Kidney epithelial cell (primary cell): ENCODE measurements at regions not wholly inside any gene's neighbourhood (a gene's known extent, or its start where the extent isn't known, plus 50 kb on each side); places are given as distances from the start of the nearest gene placed in this dataset.

ENCODE experiments used
- DNase-seq: peaks from one replicate; pipeline ENCODE4 v3.0.0-alpha.2; 2010; ENCODE audit warnings: low read depth
- H3K27me3 ChIP-seq: 2 replicates; pipeline ENCODE4 v1.6.0; 2011; ENCODE audit warnings: low read length; ENCODE audit not compliant: control insufficient read depth, insufficient read depth
- H3K36me3 ChIP-seq: 2 replicates; pipeline ENCODE4 v1.5.1; 2011; ENCODE audit warnings: low read length; ENCODE audit not compliant: control insufficient read depth, insufficient read depth
- H3K4me3 ChIP-seq: 2 replicates; pipeline ENCODE4 v1.5.1; 2011; ENCODE audit warnings: low read depth, mild to moderate bottlenecking, control low read depth, low read length
- CTCF ChIP-seq: IDR thresholded peaks from 2 replicates; pipeline ENCODE4 v1.5.1; 2011; ENCODE audit warnings: mild to moderate bottlenecking, moderate library complexity, low read length, control low read depth, inconsistent platforms; ENCODE audit not compliant: insufficient read depth, poor library complexity, severe bottlenecking

DNA sequence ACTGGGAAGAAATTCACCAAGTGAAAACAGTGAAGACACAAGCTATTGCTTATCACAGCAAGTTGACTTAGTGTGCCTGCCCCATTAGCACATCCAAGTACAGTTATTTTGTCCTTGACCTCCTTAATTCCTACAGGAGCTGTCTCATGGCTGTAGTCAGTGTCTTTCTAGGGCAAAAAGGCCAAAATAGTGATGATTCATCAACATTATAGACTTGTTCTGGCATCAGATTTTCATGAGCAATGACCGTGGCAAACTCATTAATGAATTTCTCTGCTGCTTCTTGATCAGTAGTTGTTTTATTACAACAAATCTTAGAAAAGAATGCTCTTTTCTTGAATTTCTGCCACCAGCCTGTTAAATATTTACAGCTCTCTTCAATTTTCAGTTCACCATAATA is 1169.3 kb upstream of the DDX18 start:
- H3K36me3 ChIP-seq, result no peaks in the 10 kb centered on the region
- no peak for DNase-seq
- H3K27me3 ChIP-seq, result no peaks in the 10 kb centered on the region
- H3K4me3 ChIP-seq, result no peak overlapping the region
- no peak for TF ChIP-seq CTCF

DNA sequence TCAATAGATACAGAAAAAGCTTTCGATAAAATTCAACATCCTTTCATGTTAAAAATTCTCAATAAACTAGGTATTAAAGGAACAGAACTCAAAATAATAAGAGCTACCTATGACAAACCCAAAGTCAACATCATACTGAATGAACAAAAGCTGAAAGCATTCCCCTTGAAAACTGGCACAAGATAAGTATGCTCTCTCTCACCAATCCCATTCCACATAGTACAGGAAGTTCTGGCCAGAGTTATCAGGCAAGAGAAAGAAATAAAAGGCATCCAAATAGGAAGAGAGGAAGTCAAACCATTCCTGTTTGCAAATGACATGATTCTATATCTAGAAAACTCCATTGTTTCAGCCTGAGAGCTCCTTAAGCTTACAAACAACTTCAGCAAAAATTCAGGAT is 1145.8 kb upstream of the DDX18 start:
- DNase-seq, result no peak
- TF ChIP-seq CTCF, result no peak

GRCh38 chr2:116669782-116670181 is 1144.7 kb upstream of the DDX18 start:
- DNase-seq, result no peak

More for the DNA sequence above, 1145.8 kb upstream of the DDX18 start:
- Histone ChIP-seq H3K4me3 (no peak overlapping the region), H3K27me3 (no peaks in the 10 kb centered on the region), H3K36me3 (no peaks in the 10 kb centered on the region)

DNA sequence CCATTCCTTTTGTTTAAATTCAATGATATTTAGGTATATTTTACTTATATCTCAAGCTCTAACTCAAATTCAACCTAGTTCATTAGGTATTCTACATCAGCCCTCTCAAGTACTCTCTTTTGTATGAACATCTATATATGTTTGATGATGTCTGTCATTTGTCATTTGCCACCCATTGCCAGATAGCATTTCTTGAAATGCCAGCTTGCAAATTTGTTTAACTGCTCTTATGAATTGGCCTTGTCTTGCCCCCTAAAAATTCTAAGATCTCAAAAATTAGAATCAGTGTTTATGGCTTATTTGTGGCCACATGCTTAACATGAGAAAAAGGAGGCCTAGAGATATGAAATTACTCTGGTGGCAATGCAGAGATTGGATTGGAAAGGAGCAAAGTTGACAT is 1140.3 kb upstream of the DDX18 start:
- DNase-seq, result no peak
- Histone ChIP-seq H3K4me3 (no peak overlapping the region), H3K27me3 (no peaks in the 10 kb centered on the region), H3K36me3 (no peaks in the 10 kb centered on the region)
- no peak for TF ChIP-seq CTCF

More at GRCh38 chr2:116669782-116670181, 1144.7 kb upstream of the DDX18 start:
- Histone ChIP-seq H3K36me3 (no peaks in the 10 kb centered on the region), H3K27me3 (no peaks in the 10 kb centered on the region), H3K4me3 (no peak overlapping the region)
- TF ChIP-seq CTCF, result no peak

DNA sequence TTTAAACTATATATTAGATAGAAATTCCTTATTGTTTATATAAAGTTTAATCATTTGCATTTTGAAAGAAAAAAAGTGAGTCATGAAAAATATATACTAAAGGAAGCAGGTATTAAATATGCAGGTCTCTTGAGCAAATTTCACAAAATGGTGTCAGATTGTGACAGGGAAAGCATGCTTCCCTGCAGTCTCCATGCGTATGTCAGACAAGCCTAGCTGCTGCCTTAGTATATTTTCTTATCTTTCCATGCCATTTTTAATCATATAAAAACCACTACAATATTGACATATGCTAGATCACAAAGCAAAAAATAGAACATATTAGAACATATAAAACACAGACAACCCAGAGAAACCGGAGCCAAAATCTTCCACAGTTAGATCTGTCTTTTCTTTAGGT is 1137.7 kb upstream of the DDX18 start:
- no peak for TF ChIP-seq CTCF
- DNase-seq, result no peak
- Histone ChIP-seq H3K4me3 (no peak overlapping the region), H3K36me3 (no peaks in the 10 kb centered on the region), H3K27me3 (no peaks in the 10 kb centered on the region)

GRCh38 chr2:116680256-116680936 is 1134.1 kb upstream of the DDX18 start:
- DNase-seq, result no peak
- H3K36me3 ChIP-seq, result no peaks in the 10 kb centered on the region
- H3K27me3 ChIP-seq, result no peaks in the 10 kb centered on the region
- H3K4me3 ChIP-seq, result no peak overlapping the region
- TF ChIP-seq CTCF, result no peak
